Stomach smooth muscle (tissue), 2 donors: ENCODE measurements at regions not wholly inside any gene's neighbourhood (a gene's known extent, or its start where the extent isn't known, plus 50 kb on each side); places are given as distances from the start of the nearest gene placed in this dataset.

Source experiments
- H3K27ac ChIP-seq: one replicate; pipeline ENCODE4 v1.7.0; 2013; ENCODE audit warnings: mild to moderate bottlenecking, low read length, inconsistent platforms
- H3K27me3 ChIP-seq, 2 donors: one replicate each; pipeline ENCODE4 v1.7.0; 2013; ENCODE audit warnings: low read length in 2 of 2; ENCODE audit not compliant: insufficient read depth in 2 of 2, control insufficient read depth in 1 of 2
- H3K36me3 ChIP-seq, 2 donors: one replicate each; pipeline ENCODE4 v1.7.0; 2013; ENCODE audit warnings: low read length in 2 of 2; ENCODE audit not compliant: control insufficient read depth in 2 of 2, insufficient read depth in 2 of 2
- H3K4me1 ChIP-seq: one replicate; pipeline ENCODE4 v1.7.0; 2013; ENCODE audit warnings: low read length; ENCODE audit not compliant: control insufficient read depth, insufficient read depth
- H3K4me3 ChIP-seq, 2 donors: one replicate each; pipeline ENCODE4 v1.7.0; 2013; ENCODE audit warnings: low read length in 2 of 2
- H3K9ac ChIP-seq, 2 donors: one replicate each; pipeline ENCODE4 v1.7.0; 2013; ENCODE audit warnings: low read length in 2 of 2, mild to moderate bottlenecking in 1 of 2
- H3K9me3 ChIP-seq, 2 donors: one replicate each; pipeline ENCODE4 v1.7.0; 2013; ENCODE audit warnings: low read length in 2 of 2; ENCODE audit not compliant: control insufficient read depth in 2 of 2
- donor health status: healthy.
- donor health status: Pancreatic carcinoma.

- no peaks in the 10 kb centered on the region for H3K36me3 ChIP-seq
- H3K4me1 ChIP-seq, result no peaks in the 10 kb centered on the region
- H3K27me3 ChIP-seq, result no peaks in the 10 kb centered on the region
- no peak overlapping the region for H3K27ac ChIP-seq
- no peaks in the 10 kb centered on the region for H3K9me3 ChIP-seq
- no peak overlapping the region for H3K4me3 ChIP-seq
- peak overlapping the region in 1 of 2 donors; percentile 15 for H3K9ac ChIP-seq
These were observed 511.9 kb downstream of the ZIC1 start for GRCh38 chr3:147921051-147921450.

- H3K4me1 ChIP-seq, result no peaks in the 10 kb centered on the region
- H3K36me3 ChIP-seq, result no peaks in the 10 kb centered on the region
- H3K9me3 ChIP-seq, result no peaks in the 10 kb centered on the region
- no peak overlapping the region for H3K27ac ChIP-seq
- no peak overlapping the region for H3K4me3 ChIP-seq
- H3K9ac ChIP-seq, result no peak overlapping the region
- no peaks in the 10 kb centered on the region for H3K27me3 ChIP-seq
These were observed 515.6 kb downstream of the ZIC1 start for GRCh38 chr3:147924755-147925154.

GRCh38 chr3:147925272-147925671 is 516.1 kb downstream of the ZIC1 start:
- no peak overlapping the region for H3K27ac ChIP-seq

GRCh38 chr3:147930232-147930807 is 521.2 kb downstream of the ZIC1 start:
- Histone ChIP-seq H3K27me3 (no peaks in the 10 kb centered on the region), H3K4me3 (no peak overlapping the region), H3K27ac (no peak overlapping the region), H3K9ac (no peak overlapping the region), H3K9me3 (no peaks in the 10 kb centered on the region), H3K4me1 (no peaks in the 10 kb centered on the region), H3K36me3 (no peaks in the 10 kb centered on the region)

More at GRCh38 chr3:147925272-147925671, 516.1 kb downstream of the ZIC1 start:
- no peak overlapping the region for H3K4me3 ChIP-seq
- H3K9ac ChIP-seq, result no peak overlapping the region
- H3K9me3 ChIP-seq, result no peaks in the 10 kb centered on the region
- H3K27me3 ChIP-seq, result no peaks in the 10 kb centered on the region
- H3K4me1 ChIP-seq, result no peaks in the 10 kb centered on the region
- no peaks in the 10 kb centered on the region for H3K36me3 ChIP-seq

- H3K4me1 ChIP-seq, result no peaks in the 10 kb centered on the region
- H3K36me3 ChIP-seq, result no peaks in the 10 kb centered on the region
- no peaks in the 10 kb centered on the region for H3K9me3 ChIP-seq
- no peak overlapping the region for H3K27ac ChIP-seq
- H3K27me3 ChIP-seq, result no peaks in the 10 kb centered on the region
- H3K4me3 ChIP-seq, result no peak overlapping the region
- no peak overlapping the region for H3K9ac ChIP-seq
These were observed 525.5 kb downstream of the ZIC1 start for GRCh38 chr3:147934451-147935180.

- no peak overlapping the region for H3K9ac ChIP-seq
- no peaks in the 10 kb centered on the region for H3K9me3 ChIP-seq
- H3K27ac ChIP-seq, result no peak overlapping the region
- H3K4me1 ChIP-seq, result no peaks in the 10 kb centered on the region
- no peaks in the 10 kb centered on the region for H3K27me3 ChIP-seq
- no peak overlapping the region for H3K4me3 ChIP-seq
- H3K36me3 ChIP-seq, result no peaks in the 10 kb centered on the region
These were observed 528.2 kb downstream of the ZIC1 start for GRCh38 chr3:147937341-147937740.

- Histone ChIP-seq H3K9ac (no peak overlapping the region), H3K4me3 (no peak overlapping the region), H3K36me3 (no peaks in the 10 kb centered on the region)
These were observed 528.7 kb downstream of the ZIC1 start for GRCh38 chr3:147937891-147938290.

GRCh38 chr3:147939425-147939824 is 530.3 kb downstream of the ZIC1 start:
- H3K9me3 ChIP-seq, result no peaks in the 10 kb centered on the region
- H3K9ac ChIP-seq, result no peak overlapping the region
- H3K27ac ChIP-seq, result no peak overlapping the region
- no peaks in the 10 kb centered on the region for H3K4me1 ChIP-seq
- H3K36me3 ChIP-seq, result no peaks in the 10 kb centered on the region
- no peak overlapping the region for H3K4me3 ChIP-seq
- H3K27me3 ChIP-seq, result no peaks in the 10 kb centered on the region

More at GRCh38 chr3:147937891-147938290, 528.7 kb downstream of the ZIC1 start:
- H3K27me3 ChIP-seq, result no peaks in the 10 kb centered on the region
- no peaks in the 10 kb centered on the region for H3K4me1 ChIP-seq
- H3K9me3 ChIP-seq, result no peaks in the 10 kb centered on the region
- H3K27ac ChIP-seq, result no peak overlapping the region

GRCh38 chr3:147939839-147940238 is 530.7 kb downstream of the ZIC1 start:
- H3K27ac ChIP-seq, result no peak overlapping the region
- no peak overlapping the region for H3K4me3 ChIP-seq
- H3K9ac ChIP-seq, result no peak overlapping the region

GRCh38 chr3:147940405-147941193 is 531.4 kb downstream of the ZIC1 start:
- H3K36me3 ChIP-seq, result no peaks in the 10 kb centered on the region
- H3K27ac ChIP-seq, result no peak overlapping the region
- H3K9me3 ChIP-seq, result no peaks in the 10 kb centered on the region
- H3K27me3 ChIP-seq, result no peaks in the 10 kb centered on the region
- H3K4me3 ChIP-seq, result no peak overlapping the region
- no peak overlapping the region for H3K9ac ChIP-seq
- H3K4me1 ChIP-seq, result no peaks in the 10 kb centered on the region

More at GRCh38 chr3:147939839-147940238, 530.7 kb downstream of the ZIC1 start:
- no peaks in the 10 kb centered on the region for H3K4me1 ChIP-seq
- no peaks in the 10 kb centered on the region for H3K9me3 ChIP-seq
- no peaks in the 10 kb centered on the region for H3K27me3 ChIP-seq
- H3K36me3 ChIP-seq, result no peaks in the 10 kb centered on the region
